Smooth muscle cell (in vitro differentiated cells): ENCODE measurements at regions not wholly inside any gene's neighbourhood (a gene's known extent, or its start where the extent isn't known, plus 50 kb on each side); places are given as distances from the start of the nearest gene placed in this dataset.

Experiments used
- DNase-seq: peaks from one replicate; lab custom pipeline; 2025; ENCODE audit not compliant: unreplicated experiment; lab: John Stamatoyannopoulos, UW
- H2AFZ ChIP-seq: fragments of 200-600 bp; sonication (generic); 2 replicates; pipeline ENCODE4 v1.6.0; 2016; ENCODE audit warnings: antibody characterized with exemption, low read depth, mild to moderate bottlenecking
- H3F3A ChIP-seq: fragments of 200-600 bp; sonication (generic); 2 replicates; pipeline ENCODE4 v1.6.0; 2017; ENCODE audit warnings: antibody characterized with exemption, low read depth
- H3K27ac ChIP-seq: fragments of 200-600 bp; sonication (generic); 2 replicates; pipeline ENCODE4 v1.5.1; 2016; ENCODE audit warnings: low read depth, mild to moderate bottlenecking
- H3K27me3 ChIP-seq: fragments of 200-600 bp; sonication (generic); 2 replicates; pipeline ENCODE4 v1.6.1; 2016; ENCODE audit warnings: low read depth, mild to moderate bottlenecking
- H3K36me3 ChIP-seq: fragments of 200-600 bp; sonication (generic); 2 replicates; pipeline ENCODE4 v1.5.1; 2016; ENCODE audit warnings: low read depth
- H3K4me1 ChIP-seq: fragments of 200-600 bp; sonication (generic); 2 replicates; pipeline ENCODE4 v1.5.1; 2016; ENCODE audit warnings: low read depth
- H3K4me2 ChIP-seq: fragments of 200-600 bp; sonication (generic); 2 replicates; pipeline ENCODE4 v1.6.0; 2016; ENCODE audit warnings: mild to moderate bottlenecking
- H3K4me3 ChIP-seq: fragments of 200-600 bp; sonication (generic); 2 replicates; pipeline ENCODE4 v1.5.1; 2016; ENCODE audit warnings: mild to moderate bottlenecking
- H3K79me2 ChIP-seq: fragments of 200-600 bp; sonication (generic); 2 replicates; pipeline ENCODE4 v1.6.0; 2016; ENCODE audit warnings: low read depth, mild to moderate bottlenecking
- H3K9ac ChIP-seq: fragments of 200-600 bp; sonication (generic); 2 replicates; pipeline ENCODE4 v1.6.0; 2016; ENCODE audit warnings: low read depth
- H3K9me3 ChIP-seq: fragments of 200-600 bp; sonication (generic); replicated peaks from 2 replicates; pipeline ENCODE4 v1.5.1; 2016; ENCODE audit warnings: low read depth
- H4K20me1 ChIP-seq: fragments of 200-600 bp; sonication (generic); 2 replicates; pipeline ENCODE4 v1.6.0; 2016; ENCODE audit warnings: low read depth
- CTCF ChIP-seq: fragments of 200-600 bp; sonication (generic); IDR thresholded peaks from 2 replicates; pipeline ENCODE4 v1.5.1; 2017; ENCODE audit warnings: borderline replicate concordance, mild to moderate bottlenecking, antibody characterized with exemption; ENCODE audit not compliant: insufficient read depth, poor library complexity, severe bottlenecking
- WGBS: methylation state at CpG from one replicate; pipeline ENCODE4 v1.1.7; 2016; ENCODE audit warnings: low lambda C conversion rate; 5-methylcytosine and 5-hydroxymethylcytosine counted together

- Histone ChIP-seq H3K27ac (no peak overlapping the region), H3F3A (no peaks in the 10 kb centered on the region), H3K4me2 (no peak overlapping the region), H3K27me3 (peaks cover 46% of the 10 kb centered on the region), H3K9me3 (no peaks in the 10 kb centered on the region), H2AFZ (no peak overlapping the region), H3K79me2 (no peaks in the 10 kb centered on the region), H3K4me3 (no peak overlapping the region), H3K36me3 (no peaks in the 10 kb centered on the region), H3K4me1 (no peaks in the 10 kb centered on the region), H3K9ac (no peak overlapping the region), H4K20me1 (no peaks in the 10 kb centered on the region)
- no peak for DNase-seq
- WGBS: 96% methylated on average over 1 of the region's 1 CpG
- no peak for TF ChIP-seq CTCF
These were observed 168.7 kb downstream of the ATG4C start for GRCh38 chr1:62952596-62952995.

GRCh38 chr1:62953633-62954032 is 169.7 kb downstream of the ATG4C start:
- H3K79me2 ChIP-seq: no peaks in the 10 kb centered on the region
- no peak overlapping the region for H3K9ac ChIP-seq
- H3K4me2 ChIP-seq: no peak overlapping the region
- TF ChIP-seq CTCF: no peak
- H3F3A ChIP-seq: no peaks in the 10 kb centered on the region
- H3K4me1 ChIP-seq: no peaks in the 10 kb centered on the region
- no peaks in the 10 kb centered on the region for H3K36me3 ChIP-seq
- WGBS: 40% methylated on average over 6 of the region's 6 CpGs
- H2AFZ ChIP-seq: no peak overlapping the region
- no peaks in the 10 kb centered on the region for H3K9me3 ChIP-seq
- H3K27ac ChIP-seq: no peak overlapping the region
- peaks cover 46% of the 10 kb centered on the region for H3K27me3 ChIP-seq
- H3K4me3 ChIP-seq: no peak overlapping the region
- no peak for DNase-seq
- no peaks in the 10 kb centered on the region for H4K20me1 ChIP-seq

GRCh38 chr1:62954758-62955157 is 170.8 kb downstream of the ATG4C start:
- no peaks in the 10 kb centered on the region for H3F3A ChIP-seq
- WGBS: 58% methylated on average over 7 of the region's 7 CpGs
- H3K9ac ChIP-seq: no peak overlapping the region
- TF ChIP-seq CTCF: no peak
- DNase-seq: no peak
- H3K4me3 ChIP-seq: no peak overlapping the region
- no peak overlapping the region for H3K4me2 ChIP-seq
- H3K27me3 ChIP-seq: peaks cover 39% of the 10 kb centered on the region
- H2AFZ ChIP-seq: no peak overlapping the region
- H3K9me3 ChIP-seq: no peaks in the 10 kb centered on the region
- H3K27ac ChIP-seq: no peak overlapping the region
- H3K36me3 ChIP-seq: no peaks in the 10 kb centered on the region
- no peaks in the 10 kb centered on the region for H3K79me2 ChIP-seq
- no peaks in the 10 kb centered on the region for H3K4me1 ChIP-seq
- no peaks in the 10 kb centered on the region for H4K20me1 ChIP-seq

GRCh38 chr1:62955666-62956065 is 171.7 kb downstream of the ATG4C start:
- Histone ChIP-seq H3K36me3 (no peaks in the 10 kb centered on the region), H3K4me1 (no peaks in the 10 kb centered on the region), H3K4me3 (no peak overlapping the region), H3K79me2 (no peaks in the 10 kb centered on the region), H3F3A (no peaks in the 10 kb centered on the region), H4K20me1 (no peaks in the 10 kb centered on the region), H3K27me3 (peaks cover 30% of the 10 kb centered on the region), H3K9ac (no peak overlapping the region), H3K27ac (no peak overlapping the region), H3K4me2 (no peak overlapping the region), H2AFZ (no peak overlapping the region), H3K9me3 (no peaks in the 10 kb centered on the region)
- 92% methylated on average over 1 of the region's 1 CpG for WGBS
- TF ChIP-seq CTCF: no peak
- no peak for DNase-seq
